ENCODE measurements at regions not wholly inside any gene's neighbourhood (a gene's known extent, or its start where the extent isn't known, plus 50 kb on each side); places are given as distances from the start of the nearest gene placed in this dataset.

DNA sequence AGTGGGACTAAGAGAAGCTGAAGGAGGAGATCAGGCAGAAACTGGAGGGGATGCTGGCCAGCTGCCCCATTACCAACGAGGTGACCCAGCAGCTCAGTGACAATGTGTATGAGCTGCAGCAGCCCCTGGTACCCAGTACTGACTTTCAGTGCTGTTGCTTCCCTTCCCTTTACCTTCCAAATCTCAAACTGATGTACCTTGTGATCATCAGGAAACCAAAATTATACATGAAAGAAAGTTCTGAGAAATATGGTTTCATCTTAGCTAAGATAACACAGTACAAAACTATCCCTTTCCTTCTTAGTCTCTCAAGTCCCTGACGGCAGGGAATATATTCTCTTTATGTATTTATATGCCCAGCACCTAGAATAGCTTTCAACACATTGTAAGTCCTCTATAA lies 52.3 kb upstream of the CERS6 start:
- no peak for TF ChIP-seq CTCF (IDR thresholded peaks at IDR 0.05)

GRCh38 chr2:168404764-168405163 lies 51.3 kb upstream of the CERS6 start:
- no peak for TF ChIP-seq CTCF (IDR thresholded peaks at IDR 0.05)

Data from LNCAP (cell line).